D721Med (cell line): ENCODE measurements at regions not wholly inside any gene's neighbourhood (a gene's known extent, or its start where the extent isn't known, plus 50 kb on each side); places are given as distances from the start of the nearest gene placed in this dataset.

Experiments
- DNase-seq: peaks from one replicate; pipeline ENCODE4 v3.0.0; 2011; ENCODE audit warnings: low spot score; ENCODE audit not compliant: insufficient read length
- FAIRE-seq: peaks from 2 replicates; lab custom pipeline; 2011; peaks lifted over from hg19 to GRCh38; lab: Jason Lieb, UNC
- CTCF ChIP-seq: IDR thresholded peaks from 2 replicates; pipeline ENCODE4 v1.5.1; 2012; ENCODE audit warnings: mild to moderate bottlenecking, control low read depth; ENCODE audit not compliant: insufficient read depth; ENCODE audit errors: missing control alignments

GRCh38 chr16:62872339-62872738 is 836.1 kb upstream of the CDH8 start:
- TF ChIP-seq CTCF = no peak
- DNase-seq (no peak), FAIRE-seq (no peak)

GRCh38 chr16:62870554-62870953 is 834.3 kb upstream of the CDH8 start:
- DNase-seq (no peak), FAIRE-seq (no peak)
- no peak for TF ChIP-seq CTCF

DNA sequence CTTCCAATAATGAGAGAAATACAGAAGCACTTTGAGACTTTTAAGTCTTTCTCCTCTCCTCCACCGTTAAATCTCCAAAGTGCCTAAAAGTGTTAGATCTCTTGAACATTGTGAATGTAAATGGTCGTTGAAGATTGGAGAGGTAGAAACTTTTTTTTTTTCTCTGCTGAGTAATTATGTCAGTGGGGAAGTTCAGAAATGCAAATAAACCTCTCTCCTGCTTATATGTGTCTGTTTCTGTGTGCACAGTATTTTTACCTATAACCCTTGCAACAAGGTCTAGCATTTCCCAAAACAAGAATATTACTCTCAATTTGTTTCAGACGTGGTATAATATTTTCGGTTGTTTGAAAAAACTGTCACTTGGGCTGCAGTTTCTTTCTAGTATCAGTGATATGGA is 833.6 kb upstream of the CDH8 start:
- no peak for DNase-seq
- no peak for FAIRE-seq
- no peak for TF ChIP-seq CTCF

- FAIRE-seq = no peak
Measured at GRCh38 chr16:62863139-62863538, 826.9 kb upstream of the CDH8 start.

DNA sequence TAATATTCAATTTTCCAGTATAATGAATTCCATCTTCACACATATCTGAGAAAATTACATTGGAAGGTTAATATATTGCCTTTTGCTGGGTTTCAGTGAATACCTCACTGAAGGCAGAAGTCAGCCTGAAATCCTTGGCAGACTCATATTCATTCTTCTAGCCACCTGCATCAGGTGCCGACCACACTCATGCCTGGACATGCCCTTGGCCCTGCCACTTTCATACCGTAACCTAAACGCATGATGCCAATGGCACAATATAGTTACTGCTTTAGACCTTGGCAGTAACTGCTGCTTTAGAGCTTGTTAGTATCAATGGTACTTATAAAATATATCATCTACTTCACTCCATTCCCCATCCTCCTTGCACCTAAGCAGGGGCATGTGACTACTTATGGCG is 817.6 kb upstream of the CDH8 start:
- no peak for FAIRE-seq
- no peak for DNase-seq
- TF ChIP-seq CTCF = no peak

More at GRCh38 chr16:62863139-62863538, 826.9 kb upstream of the CDH8 start:
- no peak for TF ChIP-seq CTCF
- DNase-seq = no peak

GRCh38 chr16:62846399-62847057 is 810.3 kb upstream of the CDH8 start:
- no peak for FAIRE-seq
- DNase-seq = no peak
- TF ChIP-seq CTCF = no peak

- TF ChIP-seq CTCF = no peak
- DNase-seq = no peak
- no peak for FAIRE-seq
Measured at GRCh38 chr16:62832214-62832613, 796.0 kb upstream of the CDH8 start.
